ENCODE measurements at regions not wholly inside any gene's neighbourhood (a gene's known extent, or its start where the extent isn't known, plus 50 kb on each side); places are given as distances from the start of the nearest gene placed in this dataset.

DNA sequence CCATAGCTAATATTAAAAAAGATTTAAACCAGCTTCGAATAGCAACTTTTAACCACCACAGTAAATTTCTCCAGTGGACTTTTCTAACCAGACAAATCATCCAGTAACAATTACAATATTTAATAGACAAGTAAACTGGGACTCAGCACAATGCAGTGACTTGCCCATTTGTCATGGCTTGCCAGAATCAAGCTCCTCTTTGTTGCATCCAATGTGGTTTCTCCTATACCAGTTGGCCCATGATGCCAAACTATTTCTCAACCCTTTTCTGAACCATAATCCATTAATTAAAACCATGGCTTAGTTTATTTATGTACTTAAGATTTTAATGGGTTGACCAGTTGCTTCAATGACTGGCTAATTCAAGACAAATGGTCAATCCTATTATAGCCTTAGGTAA is 64.4 kb downstream of the DIO2 start:
- DNase-seq, result no peak

DNA sequence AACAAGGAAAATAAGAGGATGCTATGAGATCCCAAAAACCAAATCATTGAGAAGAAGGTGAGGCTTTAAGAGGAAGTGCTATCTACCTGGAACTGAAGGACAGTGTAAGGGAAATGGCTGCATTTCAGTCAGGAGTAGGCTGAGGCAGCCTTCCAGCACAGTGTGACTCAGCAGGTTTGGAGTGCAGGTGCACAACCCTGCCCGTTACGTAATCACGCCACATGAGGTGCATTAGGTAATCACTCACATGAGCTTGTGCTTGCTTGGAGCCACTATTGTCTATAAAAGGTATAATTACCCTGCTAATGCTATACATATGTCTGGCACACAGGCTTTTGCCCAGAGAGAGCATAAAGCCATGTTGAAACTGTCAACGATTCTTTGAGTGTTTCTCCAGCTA is 74.9 kb downstream of the DIO2 start:
- no peak for DNase-seq

DNA sequence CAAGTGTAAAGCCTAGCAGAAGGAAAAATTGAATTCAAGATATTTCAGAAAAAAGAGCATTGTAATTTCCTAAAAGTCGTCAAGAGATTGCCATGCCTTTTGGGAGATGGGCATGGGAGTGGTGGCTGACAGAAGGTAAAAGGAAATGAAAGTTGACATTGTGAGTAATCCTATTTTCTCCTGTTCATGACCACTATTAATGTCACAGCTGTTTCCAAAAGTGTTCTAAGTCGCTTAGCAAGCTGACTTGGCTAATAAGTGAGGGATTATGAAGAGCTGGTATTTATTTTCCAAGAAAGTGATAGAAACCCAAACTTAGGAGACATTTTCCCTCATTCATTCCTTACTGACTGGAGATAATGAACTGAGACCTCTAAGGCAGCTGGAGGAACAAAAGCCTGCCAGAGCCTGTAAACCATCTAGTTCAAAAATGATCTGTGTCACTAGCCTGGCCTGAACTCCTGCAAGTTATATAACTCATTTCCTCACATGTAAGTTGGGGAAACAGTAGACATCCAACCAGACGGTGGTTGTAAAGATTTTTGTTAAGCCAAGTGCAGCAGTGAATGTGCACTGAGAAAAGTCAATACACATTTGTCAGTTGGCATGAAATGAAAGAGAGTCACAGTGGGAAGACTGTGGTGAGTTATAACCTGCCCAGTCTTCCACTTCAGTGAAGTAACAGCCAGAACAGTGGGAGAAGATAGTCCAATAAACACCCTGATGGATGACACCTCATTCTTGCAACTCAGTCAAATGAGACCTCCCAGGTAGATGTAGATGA is 75.8 kb downstream of the DIO2 start:
- no peak for DNase-seq

DNA sequence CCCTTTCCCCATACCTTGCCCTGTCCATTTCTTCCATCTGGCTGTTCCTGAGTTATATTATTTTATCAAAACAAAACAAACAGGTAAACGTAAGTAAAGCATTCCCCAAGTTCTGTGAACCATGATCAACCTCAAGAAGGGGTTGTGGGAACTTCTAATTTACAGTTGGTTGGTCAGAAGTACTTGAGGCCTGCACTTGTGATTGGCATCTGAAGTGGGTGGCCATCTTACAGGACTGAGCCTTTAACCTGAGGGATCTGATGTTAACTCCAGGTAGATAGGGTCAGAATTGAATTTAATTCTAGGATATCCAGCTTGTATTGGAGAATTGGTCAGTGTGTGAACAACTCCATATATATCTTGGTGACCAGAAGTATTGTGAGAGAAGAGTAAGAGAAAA is 77.0 kb downstream of the DIO2 start:
- DNase-seq, result no peak

DNA sequence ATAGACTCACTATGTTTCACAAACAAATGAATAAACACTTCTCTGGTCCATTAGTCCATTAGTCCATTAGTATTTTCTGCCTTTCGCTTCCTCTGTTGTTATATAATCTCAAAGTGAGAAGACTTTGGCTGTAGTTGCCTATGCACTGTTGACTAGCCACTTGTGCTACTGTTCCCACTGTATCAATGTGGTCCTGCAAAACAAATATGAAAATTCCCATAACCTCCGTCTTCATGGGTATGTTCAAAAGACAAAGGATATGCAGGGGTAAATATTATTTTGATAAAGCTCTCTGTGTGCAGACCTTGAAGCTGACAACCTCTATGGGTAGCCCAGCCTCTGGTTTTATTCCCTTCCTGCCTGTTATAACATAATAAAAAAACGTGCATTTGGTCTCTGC is 77.8 kb downstream of the DIO2 start:
- no peak for DNase-seq

DNA sequence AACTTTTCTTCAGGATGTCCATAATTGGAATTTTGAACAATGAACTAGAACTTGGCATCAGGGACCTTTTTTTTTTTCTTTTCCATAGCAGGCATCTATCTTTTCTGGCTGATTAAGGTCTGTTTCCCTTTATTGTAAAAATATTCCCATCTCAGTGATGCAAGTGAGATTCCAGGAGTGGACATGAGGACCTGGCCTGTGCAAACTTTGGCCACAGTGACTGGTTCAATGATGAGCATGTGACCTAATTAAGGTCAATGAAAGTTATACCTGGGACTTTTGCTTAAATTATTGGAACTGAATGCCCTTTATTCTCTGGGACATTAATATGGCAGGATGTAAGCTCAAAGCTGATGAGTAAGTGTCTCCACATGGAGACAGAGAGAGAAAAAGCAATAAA is 83.8 kb downstream of the DIO2 start:
- DNase-seq, result no peak

DNA sequence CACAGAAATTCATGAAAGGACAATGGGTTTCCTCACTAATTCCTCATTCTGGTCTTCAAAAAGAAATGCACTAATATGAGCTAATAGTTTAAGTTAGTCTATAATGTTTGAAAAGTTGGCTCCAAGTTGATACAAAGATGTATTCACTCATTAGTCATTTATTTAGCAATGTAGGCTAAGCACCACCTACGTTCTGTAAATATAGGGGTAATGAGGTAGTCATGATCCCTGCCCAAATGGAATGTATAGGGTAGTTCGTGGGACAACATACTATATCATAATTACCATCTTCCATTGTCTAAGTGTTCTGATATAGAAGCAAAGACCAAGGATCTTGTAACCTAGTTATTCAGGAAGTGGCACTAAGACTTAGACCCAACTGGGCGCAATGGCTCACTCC is 86.5 kb downstream of the DIO2 start:
- no peak for DNase-seq

DNA sequence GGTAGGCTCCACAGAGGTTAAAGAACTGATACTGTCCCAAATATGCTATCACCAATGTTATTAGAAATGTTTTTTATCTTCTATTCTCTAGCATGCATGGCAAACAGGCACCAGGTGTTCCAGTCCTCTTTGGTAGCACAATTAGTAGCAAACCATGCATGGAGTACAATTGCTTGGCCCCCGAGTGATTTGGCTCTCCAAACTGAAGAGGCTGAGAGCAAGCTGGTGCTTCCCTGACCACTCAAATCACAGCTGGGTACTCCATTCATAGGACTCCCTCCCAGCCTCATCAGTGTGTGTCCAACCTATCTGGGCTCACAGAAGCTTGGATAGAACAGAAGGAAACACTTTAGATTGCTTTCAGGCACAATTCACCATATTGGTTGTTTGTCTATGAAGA is 93.4 kb downstream of the DIO2 start:
- DNase-seq, result no peak

DNA sequence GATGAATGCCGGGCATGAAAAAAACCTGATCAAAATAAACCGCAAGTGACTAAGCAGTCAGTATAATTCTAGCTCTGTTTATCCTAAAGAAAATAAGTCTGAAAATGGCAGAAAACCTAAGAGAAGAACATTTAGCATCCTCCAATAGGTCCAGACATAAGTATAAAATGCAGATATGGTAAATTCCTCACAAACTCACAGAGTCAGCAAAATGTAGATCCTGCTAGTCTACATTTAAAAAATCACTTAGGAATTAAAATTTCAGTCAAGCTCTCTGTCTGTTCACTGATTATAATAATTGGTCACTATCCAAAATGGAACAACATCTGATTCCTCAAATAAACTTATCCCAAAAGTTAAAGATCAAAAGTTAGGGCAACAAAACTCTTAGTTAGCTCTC is 95.1 kb downstream of the DIO2 start:
- no peak for DNase-seq

DNA sequence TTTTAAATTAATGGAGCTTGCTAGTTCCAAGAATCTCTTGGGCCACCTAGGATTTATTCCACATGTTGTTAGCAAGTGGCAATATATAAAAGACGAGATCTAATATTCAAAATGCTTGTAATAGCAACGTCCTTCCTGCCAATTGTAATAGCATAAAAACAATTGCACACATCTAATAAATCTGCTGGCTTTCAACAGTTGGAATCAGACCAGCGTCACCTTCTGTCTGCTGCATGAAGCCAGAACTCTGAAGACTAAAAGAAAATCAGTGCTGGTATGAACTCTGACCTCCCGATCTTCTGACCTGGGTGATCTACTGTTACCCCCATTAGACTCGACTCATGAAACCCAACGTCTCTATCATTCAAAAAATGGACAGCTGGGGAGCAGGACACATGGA is 100.6 kb downstream of the DIO2 start:
- no peak for DNase-seq

DNA sequence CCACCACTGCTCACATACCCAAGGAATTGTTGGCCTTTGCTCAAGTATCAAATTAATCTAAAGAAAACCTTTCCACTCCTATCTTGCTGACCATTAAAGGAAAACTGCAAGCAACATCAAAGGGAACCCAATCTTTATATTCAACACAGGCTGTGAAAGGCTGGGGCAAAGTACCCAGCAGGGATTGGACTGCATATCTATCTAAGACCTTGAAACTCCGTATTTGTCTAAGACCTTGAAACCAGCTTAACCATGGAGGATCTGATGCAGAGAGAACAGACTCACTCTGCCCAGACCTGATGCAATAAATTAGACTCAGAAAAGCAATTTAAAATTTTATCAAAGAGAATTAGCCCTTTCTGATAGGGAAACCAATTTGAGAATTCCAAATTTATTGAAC is 102.2 kb downstream of the DIO2 start:
- no peak for DNase-seq

DNA sequence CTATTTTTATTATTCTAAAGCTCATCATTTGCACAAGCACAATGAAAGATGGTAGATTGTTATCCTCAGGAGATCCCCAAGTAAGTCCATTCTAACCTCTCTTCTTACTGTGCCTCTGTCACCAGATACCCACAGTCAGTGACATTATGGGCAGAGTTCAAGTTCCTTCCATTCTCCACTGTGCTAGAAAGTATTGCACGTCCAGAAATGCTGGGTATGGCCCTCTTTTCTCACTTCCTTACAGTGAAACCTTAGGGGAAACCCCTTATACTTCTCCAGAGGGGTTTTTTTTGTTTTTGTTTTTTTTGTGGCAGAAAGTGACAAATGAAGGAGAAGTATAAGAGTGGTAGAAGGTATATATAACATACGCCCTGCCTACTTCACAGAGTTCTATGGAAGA is 102.9 kb downstream of the DIO2 start:
- DNase-seq, result no peak

DNA sequence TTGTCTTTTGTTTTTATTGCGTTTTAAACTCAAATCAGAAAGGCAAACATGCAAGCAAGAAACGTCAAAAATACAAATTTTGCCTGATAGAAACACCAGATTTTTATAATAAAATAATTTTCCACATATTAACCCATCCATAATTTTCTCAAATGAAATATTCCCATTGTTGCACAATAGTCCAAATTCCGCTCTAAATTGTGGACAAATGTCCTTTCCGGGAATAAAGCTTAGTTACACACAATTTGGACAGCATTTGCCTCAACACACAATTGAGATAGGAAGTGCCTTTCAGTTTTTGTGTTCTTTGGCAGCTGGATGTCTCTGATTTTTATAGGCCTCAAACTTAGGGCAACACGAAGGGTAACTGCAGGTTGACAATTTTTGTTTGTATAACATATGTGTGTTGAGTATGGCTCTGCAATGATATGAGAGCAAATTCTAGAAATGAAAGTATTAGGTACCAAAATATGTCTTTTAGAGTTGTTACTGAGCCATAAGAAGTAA is 105.8 kb downstream of the DIO2 start:
- no peak for DNase-seq

DNA sequence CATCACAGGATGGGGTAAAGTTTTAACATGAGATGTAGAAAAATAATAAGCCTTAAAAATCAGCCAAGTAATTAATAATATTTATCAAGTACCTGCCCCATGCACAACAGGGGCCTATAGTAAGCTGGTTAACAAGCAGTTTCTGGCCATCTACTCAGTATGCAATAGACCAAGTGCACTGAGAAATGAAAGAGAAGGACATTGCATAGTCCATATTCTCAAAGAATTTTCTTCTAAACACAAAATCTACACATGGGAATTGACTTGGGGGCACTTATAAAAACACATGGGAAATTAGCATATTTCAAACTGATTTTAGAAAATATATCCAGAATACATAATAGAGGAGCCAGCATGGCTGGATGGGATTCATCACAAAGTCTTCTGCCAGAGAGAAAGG is 109.5 kb downstream of the DIO2 start:
- no peak for DNase-seq

DNA sequence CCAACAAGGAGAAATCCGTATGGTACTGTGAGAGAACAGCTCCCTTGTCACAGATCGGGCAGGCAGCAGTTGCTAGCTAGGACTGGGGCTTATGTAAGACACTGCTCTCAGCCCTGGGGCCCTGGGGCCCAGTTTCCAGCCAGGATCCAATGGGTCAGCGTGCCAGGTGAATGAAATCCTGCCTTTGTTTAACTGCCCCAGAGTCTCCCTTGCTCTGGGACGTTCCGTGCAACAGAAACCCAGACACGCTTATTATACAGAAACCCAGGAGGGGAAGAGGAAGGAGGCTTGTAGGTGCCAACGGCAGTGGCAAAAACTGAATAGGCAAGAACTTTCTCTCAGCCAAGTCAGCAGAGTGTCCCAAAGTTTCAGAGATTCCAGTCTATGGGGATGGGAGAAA is 110.6 kb downstream of the DIO2 start:
- DNase-seq, result no peak

DNA sequence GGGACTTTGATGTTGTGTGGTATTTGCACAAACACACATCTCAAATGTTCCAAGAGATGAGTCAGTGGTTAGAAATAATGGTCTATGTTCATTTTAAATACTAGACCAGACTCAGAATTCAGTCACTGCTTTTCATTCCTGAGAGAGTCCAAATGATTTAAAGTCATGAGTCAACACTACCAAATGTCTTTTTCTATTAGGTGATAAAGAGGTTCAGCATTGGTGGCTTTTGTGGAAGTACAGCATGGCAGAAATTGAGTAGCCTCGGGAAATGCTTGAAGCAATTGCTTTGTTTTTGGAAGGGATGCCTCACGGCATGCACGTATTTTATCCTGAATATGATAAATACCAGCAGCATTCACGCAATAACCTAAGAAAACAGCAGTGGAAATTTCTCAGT is 115.7 kb downstream of the DIO2 start:
- no peak for DNase-seq

DNA sequence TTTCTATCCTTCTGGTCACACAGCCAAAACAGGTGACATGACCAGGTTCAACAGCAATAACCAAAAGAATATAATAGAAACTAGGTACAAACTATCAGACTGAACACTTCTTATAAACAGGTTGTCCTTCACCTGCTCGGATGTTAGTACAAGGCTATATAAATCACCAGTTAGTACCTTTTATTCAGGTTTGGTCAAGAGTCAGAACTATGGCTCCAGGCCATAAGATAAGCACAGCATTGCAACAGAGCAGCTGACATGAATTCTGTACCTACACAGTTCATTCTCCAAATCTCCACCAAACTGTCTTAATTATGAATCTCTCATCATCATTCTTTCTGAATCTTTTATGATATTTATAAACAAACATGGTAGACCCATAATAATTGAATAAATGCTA is 123.9 kb downstream of the DIO2 start:
- no peak for DNase-seq

DNA sequence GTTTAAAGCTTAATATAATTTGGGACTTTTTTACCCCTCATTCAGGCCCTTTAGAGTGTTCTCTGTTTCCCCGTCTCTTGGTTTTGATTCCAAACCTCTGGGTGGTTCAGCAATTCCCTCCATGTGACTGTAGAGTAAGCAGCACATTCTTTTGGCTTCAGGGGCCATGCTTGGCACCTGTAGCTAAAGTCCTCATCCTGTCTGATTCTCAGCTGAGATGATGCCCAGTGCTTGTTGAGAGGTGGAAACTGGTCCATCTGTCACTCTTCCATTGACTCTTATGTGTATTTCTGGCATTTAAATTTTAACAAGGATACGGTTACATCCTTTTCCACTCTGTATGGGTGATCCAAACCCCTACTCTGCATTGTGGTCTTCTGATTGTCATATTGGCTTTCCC is 127.1 kb downstream of the DIO2 start:
- DNase-seq, result no peak

DNA sequence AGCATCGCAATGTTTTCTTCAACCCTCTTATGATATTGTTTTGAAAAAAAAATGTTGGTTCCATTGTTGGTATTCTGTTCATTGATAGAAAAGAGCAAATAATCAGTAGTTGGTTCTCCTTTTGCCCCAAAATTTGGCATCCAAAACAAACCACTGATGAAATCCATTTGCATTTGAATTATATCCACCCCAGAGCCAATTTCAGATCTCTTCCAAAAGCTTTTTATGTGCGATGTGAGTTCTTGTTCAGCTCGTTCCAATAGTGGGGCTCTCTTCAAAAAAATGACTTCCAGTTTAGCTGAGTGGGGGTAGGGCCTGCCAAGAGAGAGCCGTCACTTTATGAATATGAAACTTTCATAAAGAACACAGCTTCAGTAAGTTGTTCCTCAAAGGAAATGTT is 130.7 kb downstream of the DIO2 start:
- DNase-seq, result no peak

DNA sequence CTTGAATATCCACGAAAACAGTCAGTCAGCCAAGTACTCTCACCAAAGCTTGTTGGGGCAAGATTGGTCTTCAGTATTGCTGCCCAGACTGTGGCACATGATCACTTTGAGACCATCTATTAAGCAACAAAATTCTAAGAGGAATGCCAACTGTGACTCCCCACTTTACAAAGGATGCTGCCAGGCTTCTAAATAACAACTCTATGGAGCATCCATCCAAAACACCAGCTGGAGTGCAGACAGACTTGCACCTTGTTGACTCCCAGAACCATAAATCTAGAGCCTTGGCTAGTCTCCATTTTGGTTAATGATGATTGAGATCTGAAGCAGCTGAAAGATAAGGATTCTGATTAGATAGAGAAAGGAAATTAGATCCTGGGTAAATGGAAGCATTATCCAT is 132.8 kb downstream of the DIO2 start:
- DNase-seq, result no peak

DNA sequence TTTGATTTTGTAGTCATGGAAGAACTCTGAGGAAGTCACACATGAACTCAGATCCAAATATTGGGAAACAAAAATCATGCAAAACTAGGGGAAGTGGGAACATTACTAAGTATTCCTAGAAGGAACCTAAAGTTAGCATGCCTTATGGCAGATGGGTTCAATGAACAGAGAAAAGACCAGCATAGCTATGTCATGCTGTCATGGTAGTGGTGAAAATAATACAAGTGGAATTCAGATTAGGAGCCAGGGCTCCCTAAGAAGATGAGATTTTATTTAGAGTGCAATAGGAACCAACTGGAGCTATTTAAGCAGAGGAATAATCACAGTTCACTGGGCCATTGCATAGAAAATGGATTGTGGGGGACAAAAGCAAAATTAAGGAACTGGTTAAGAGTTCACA is 134.0 kb downstream of the DIO2 start:
- no peak for DNase-seq

DNA sequence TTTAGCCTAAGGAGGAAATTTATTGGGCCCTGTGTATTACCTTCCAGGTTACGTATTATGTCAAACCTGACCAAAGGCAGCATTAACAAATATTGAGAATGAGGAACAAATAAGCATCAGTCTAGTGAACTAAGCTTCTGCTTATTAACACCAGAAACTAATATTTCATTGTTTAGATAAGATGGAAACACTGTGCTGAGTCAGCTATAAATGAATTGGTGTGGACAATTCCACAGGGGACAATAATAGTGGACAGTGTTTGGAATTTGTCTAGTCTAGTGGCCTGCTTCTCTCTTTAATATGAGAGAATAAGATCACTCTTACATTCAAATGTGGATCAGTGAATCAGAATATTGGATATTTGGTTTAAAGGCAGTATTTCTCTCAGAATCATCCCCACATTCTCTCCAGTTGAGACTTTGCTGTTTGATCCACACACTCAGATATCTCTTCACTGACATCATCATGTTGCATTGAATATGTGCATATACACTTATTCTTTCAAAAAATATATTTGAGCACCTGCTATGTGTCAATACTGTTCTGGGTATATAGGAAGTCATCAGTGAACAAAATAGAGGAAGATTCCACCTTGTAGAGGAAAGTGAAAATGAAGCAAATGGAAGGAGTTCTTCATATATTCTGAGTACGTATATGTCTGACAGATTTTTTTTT is 136.3 kb downstream of the DIO2 start:
- DNase-seq, result no peak

DNA sequence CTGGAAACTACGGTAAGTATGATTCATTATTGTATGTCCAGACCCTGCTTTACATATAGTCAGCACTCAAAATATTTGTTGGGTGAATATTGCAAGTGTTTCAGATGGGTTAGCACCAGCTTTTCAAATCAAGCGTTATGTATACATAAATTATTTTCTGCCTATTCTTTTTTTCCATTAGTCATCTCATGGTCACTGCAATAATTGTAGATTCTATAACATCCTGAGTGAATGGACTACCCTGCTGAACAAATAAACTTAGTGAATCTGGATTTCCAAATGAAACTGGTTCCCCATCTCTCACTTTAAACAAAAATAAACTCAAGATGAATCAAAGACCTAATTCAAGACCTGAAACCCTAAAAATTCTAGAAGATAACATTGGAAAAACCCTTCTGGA is 152.3 kb downstream of the DIO2 start:
- no peak for DNase-seq

DNA sequence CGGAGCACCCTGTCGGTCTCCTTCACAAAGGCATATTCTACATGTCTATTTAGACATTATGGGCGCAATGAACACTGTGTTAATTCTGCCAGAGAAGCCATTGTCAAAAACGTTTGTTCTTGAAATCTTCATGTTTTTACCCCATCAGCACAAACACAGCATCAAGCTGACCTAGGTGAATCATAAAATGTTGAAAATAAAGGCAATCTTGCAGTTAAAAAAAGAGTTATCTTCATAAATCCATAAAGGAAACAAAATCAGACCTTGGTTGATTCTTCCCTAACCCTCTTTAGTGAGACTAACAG is 154.9 kb downstream of the DIO2 start:
- no peak for DNase-seq

Data from islet precursor cell (in vitro differentiated cells).